Keratinocyte (primary cell): ENCODE measurements at regions not wholly inside any gene's neighbourhood (a gene's known extent, or its start where the extent isn't known, plus 50 kb on each side); places are given as distances from the start of the nearest gene placed in this dataset.

Source experiments
- DNase-seq: peaks from one replicate; pipeline ENCODE4 v3.0.0-alpha.2; 2011; ENCODE audit warnings: low read depth, missing footprints, low spot score
- FAIRE-seq: peaks from 2 replicates; lab custom pipeline; 2011; peaks lifted over from hg19 to GRCh38; lab: Jason Lieb, UNC
- H2AFZ ChIP-seq: 2 replicates; pipeline ENCODE4 v1.6.0; 2012; ENCODE audit warnings: low read length, control low read depth, inconsistent platforms; ENCODE audit not compliant: control insufficient read depth
- H3K27ac ChIP-seq: 2 replicates; pipeline ENCODE4 v1.5.1; 2011; ENCODE audit warnings: low read length; ENCODE audit not compliant: control insufficient read depth, insufficient read depth
- H3K27me3 ChIP-seq: 3 replicates; pipeline ENCODE4 v1.6.0; 2011; ENCODE audit warnings: low read length; ENCODE audit not compliant: control insufficient read depth, insufficient read depth; ENCODE audit errors: extremely low read depth
- H3K36me3 ChIP-seq, 2 experiments: 2 replicates in 1 of 2; 3 replicates in 1 of 2; pipeline ENCODE4 v1.5.1; 2011; ENCODE audit warnings: low read length in 2 of 2, mild to moderate bottlenecking in 1 of 2; ENCODE audit not compliant: control insufficient read depth in 2 of 2, insufficient read depth in 2 of 2; ENCODE audit errors: extremely low read depth in 1 of 2
- H3K4me1 ChIP-seq: 3 replicates; pipeline ENCODE4 v1.5.1; 2011; ENCODE audit warnings: low read length; ENCODE audit not compliant: control insufficient read depth, insufficient read depth; ENCODE audit errors: extremely low read depth
- H3K4me2 ChIP-seq: 3 replicates; pipeline ENCODE4 v1.6.0; 2011; ENCODE audit warnings: low read depth, low read length; ENCODE audit not compliant: control insufficient read depth, insufficient read depth; ENCODE audit errors: extremely low read depth
- H3K4me3 ChIP-seq, 3 experiments: fragments of 200-600 bp in 1 of 3; sonication (generic) in 1 of 3; 2 replicates in 2 of 3; 3 replicates in 1 of 3; pipeline ENCODE4 v1.5.1; 2011 to 2016; ENCODE audit warnings: low read length in 3 of 3, mild to moderate bottlenecking in 3 of 3, control low read depth in 2 of 3, inconsistent platforms in 1 of 3, low read depth in 1 of 3, mixed read lengths in 1 of 3, mixed run types in 1 of 3, moderate library complexity in 1 of 3; ENCODE audit not compliant: control insufficient read depth in 2 of 3, insufficient read depth in 2 of 3; ENCODE audit errors: extremely low read depth in 1 of 3
- H3K79me2 ChIP-seq: 2 replicates; pipeline ENCODE4 v1.6.0; 2012; ENCODE audit warnings: low read length; ENCODE audit not compliant: control insufficient read depth, insufficient read depth
- H3K9ac ChIP-seq: 3 replicates; pipeline ENCODE4 v1.6.0; 2011; ENCODE audit warnings: low read length; ENCODE audit not compliant: control insufficient read depth, insufficient read depth; ENCODE audit errors: extremely low read depth
- H3K9me1 ChIP-seq: 3 replicates; pipeline ENCODE4 v1.6.0; 2011; ENCODE audit warnings: low read length; ENCODE audit not compliant: control insufficient read depth, insufficient read depth; ENCODE audit errors: extremely low read depth
- H3K9me3 ChIP-seq: 2 replicates; pipeline ENCODE4 v1.5.1; 2012; ENCODE audit warnings: low read depth, low read length; ENCODE audit not compliant: control insufficient read depth
- H4K20me1 ChIP-seq: 3 replicates; pipeline ENCODE4 v1.6.0; 2011; ENCODE audit warnings: low read length; ENCODE audit not compliant: control insufficient read depth, insufficient read depth; ENCODE audit errors: extremely low read depth
- CTCF ChIP-seq, 3 experiments: IDR thresholded peaks in 1 of 3; conservative IDR thresholded peaks in 1 of 3; optimal IDR thresholded peaks in 1 of 3; 2 replicates in 2 of 3; 3 replicates in 1 of 3; pipeline versions ENCODE3 to v1.5.1; 2011; ENCODE audit warnings: low read length in 3 of 3, mild to moderate bottlenecking in 3 of 3, moderate library complexity in 2 of 3, control low read depth in 1 of 3, inconsistent platforms in 1 of 3; ENCODE audit not compliant: insufficient read depth in 2 of 3; ENCODE audit errors: extremely low read depth in 1 of 3
- EZH2 ChIP-seq: IDR thresholded peaks from one replicate; pipeline ENCODE4 v1.6.1; 2012; ENCODE audit warnings: inconsistent platforms, mild to moderate bottlenecking, low read length, moderate library complexity
- dilution Hi-C: fragments of 300-500 bp; cut with MboI; formaldehyde crosslinking; loops from one replicate; pipeline ENCODE4 v1.7.0; 2020; ENCODE audit warnings: low sequenced_read_pairs; ENCODE audit not compliant: extremely low pct_ligation_motif_present

DNA sequence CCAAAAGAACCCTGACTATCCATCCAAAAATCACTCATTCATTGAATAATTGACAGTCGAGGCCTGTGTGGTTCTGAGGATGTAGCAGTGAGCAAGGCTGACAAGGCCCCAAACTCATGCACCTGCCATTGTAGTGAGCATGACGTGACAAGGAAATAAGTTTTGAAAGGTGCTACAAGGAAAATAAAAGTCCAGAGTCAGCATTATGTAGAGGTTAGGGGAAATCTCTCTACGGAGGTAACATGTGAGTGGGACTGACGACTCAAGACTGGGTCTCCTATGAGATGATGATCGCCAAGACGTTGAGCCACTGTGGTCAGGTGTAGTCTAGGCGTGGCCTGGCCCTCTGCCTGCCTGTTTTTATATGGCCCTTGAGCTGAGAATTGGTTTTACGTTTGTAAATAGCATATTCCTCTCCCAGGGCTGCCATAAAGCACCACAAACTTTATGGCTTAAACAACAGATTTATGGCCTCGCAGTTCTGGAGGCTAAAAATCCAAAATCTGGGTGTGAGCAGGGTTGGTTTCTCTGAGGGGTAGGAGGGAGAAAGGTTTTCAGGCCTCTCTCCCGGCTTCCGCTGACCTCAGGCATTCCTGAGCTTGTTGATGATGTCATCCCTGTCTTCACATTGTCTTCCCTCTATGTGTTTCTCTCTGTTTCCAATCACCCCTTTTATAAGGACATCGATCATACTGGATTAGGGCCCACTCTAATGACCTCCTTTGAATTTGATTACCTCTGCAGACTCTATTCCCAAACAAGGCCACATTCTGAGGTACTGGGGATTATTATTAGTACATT lies 206.4 kb upstream of the EGFLAM start:
- H3K4me1 ChIP-seq = no peaks in the 10 kb centered on the region
- H3K27ac ChIP-seq = no peak overlapping the region
- DNase-seq (no peak), FAIRE-seq (no peak)
- no peaks in the 10 kb centered on the region for H3K79me2 ChIP-seq
- H3K4me3 ChIP-seq = no peak overlapping the region
- H3K27me3 ChIP-seq = no peaks in the 10 kb centered on the region
- dilution Hi-C loops = no loop called here
- no peaks in the 10 kb centered on the region for H4K20me1 ChIP-seq
- no peaks in the 10 kb centered on the region for H3K9me1 ChIP-seq
- TF ChIP-seq CTCF (optimal IDR thresholded peaks at IDR 0.05 in 1 of 3, IDR thresholded peaks at IDR 0.05 in 1 of 3, conservative IDR thresholded peaks at IDR 0.05 in 1 of 3; ENCODE audit: extremely low read depth in 1 of 3, insufficient read depth in 2 of 3, low read length in 3 of 3) = no peak
- TF ChIP-seq EZH2 = no peak
- H3K36me3 ChIP-seq = no peaks in the 10 kb centered on the region
- no peak overlapping the region for H3K9ac ChIP-seq
- no peak overlapping the region for H2AFZ ChIP-seq
- no peaks in the 10 kb centered on the region for H3K9me3 ChIP-seq
- H3K4me2 ChIP-seq = no peak overlapping the region

DNA sequence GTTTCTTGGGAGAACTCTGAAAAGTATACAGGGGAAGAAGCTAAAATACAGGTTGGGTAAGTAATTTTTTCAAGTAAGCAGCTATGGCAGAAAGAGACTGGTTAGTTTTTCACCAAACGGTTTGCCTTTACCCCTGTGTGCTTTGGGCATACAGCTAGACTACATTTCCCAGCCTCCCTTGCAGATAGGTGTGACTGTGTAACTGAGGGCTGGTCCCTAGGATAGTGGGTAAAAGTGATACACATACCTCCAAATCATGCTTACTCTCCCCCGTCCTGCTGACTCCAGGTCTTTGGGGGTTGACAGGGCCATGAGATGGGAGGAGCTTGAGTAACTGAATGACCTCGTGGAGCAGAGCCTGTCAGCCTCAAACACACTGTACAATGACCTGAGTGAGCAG lies 208.6 kb upstream of the GDNF start:
- Histone ChIP-seq H3K4me1 (no peaks in the 10 kb centered on the region), H3K27ac (no peak overlapping the region), H4K20me1 (no peaks in the 10 kb centered on the region), H3K4me3 (no peak overlapping the region), H2AFZ (no peak overlapping the region), H3K9me3 (no peaks in the 10 kb centered on the region), H3K9ac (no peak overlapping the region), H3K27me3 (no peaks in the 10 kb centered on the region), H3K4me2 (no peak overlapping the region), H3K36me3 (no peaks in the 10 kb centered on the region), H3K79me2 (no peaks in the 10 kb centered on the region), H3K9me1 (no peaks in the 10 kb centered on the region)
- TF ChIP-seq CTCF (optimal IDR thresholded peaks at IDR 0.05 in 1 of 3, IDR thresholded peaks at IDR 0.05 in 1 of 3, conservative IDR thresholded peaks at IDR 0.05 in 1 of 3; ENCODE audit: extremely low read depth in 1 of 3, insufficient read depth in 2 of 3, low read length in 3 of 3) = no peak
- TF ChIP-seq EZH2 = no peak
- dilution Hi-C loops = no loop called here
- FAIRE-seq (no peak), DNase-seq (no peak)
